HCT116 (cell line): ENCODE measurements at regions not wholly inside any gene's neighbourhood (a gene's known extent, or its start where the extent isn't known, plus 50 kb on each side); places are given as distances from the start of the nearest gene placed in this dataset.

Experiments used
- ATF3 ChIP-seq: IDR thresholded peaks from 2 replicates; pipeline ENCODE4 v1.6.1; 2012
- EGR1 ChIP-seq: IDR thresholded peaks from 2 replicates; pipeline ENCODE4 v1.6.1; 2012; ENCODE audit warnings: low read depth
- JUND ChIP-seq: IDR thresholded peaks from 2 replicates; pipeline ENCODE4 v1.6.1; 2012
- POLR2A ChIP-seq: IDR thresholded peaks from 2 replicates; pipeline ENCODE4 v1.7.0; 2011; ENCODE audit warnings: borderline replicate concordance; ENCODE audit not compliant: insufficient read depth, insufficient read length; ENCODE audit errors: extremely low read depth
- POLR2AphosphoS5 ChIP-seq: IDR thresholded peaks from 2 replicates; pipeline ENCODE4 v1.6.1; 2011; ENCODE audit warnings: mild to moderate bottlenecking, low read depth, low read length, moderate library complexity
- RAD21 ChIP-seq: IDR thresholded peaks from 2 replicates; pipeline ENCODE4 v1.6.1; 2012; ENCODE audit warnings: low read depth, mild to moderate bottlenecking
- SP1 ChIP-seq: IDR thresholded peaks from 2 replicates; pipeline ENCODE4 v1.6.1; 2012; ENCODE audit warnings: low read depth
- TCF7L2 ChIP-seq: IDR thresholded peaks from 2 replicates; pipeline ENCODE4 v1.7.0; 2011; ENCODE audit warnings: borderline replicate concordance, inconsistent platforms; ENCODE audit not compliant: insufficient read depth, insufficient read length; ENCODE audit errors: extremely low read depth
- YY1 ChIP-seq: IDR thresholded peaks from 2 replicates; pipeline ENCODE4 v1.6.1; 2011; ENCODE audit warnings: low read length, low read depth, moderate library complexity, mild to moderate bottlenecking; ENCODE audit not compliant: insufficient replicate concordance; ENCODE audit errors: extremely low read depth
- ZFX ChIP-seq: fragments of 450-650 bp; IDR thresholded peaks from 2 replicates; pipeline ENCODE4 v1.6.1; 2017
- ZNF274 ChIP-seq: fragments of 200-500 bp; sonication (Bioruptor generic); IDR thresholded peaks from 2 replicates; pipeline ENCODE4 v1.6.1; 2014; ENCODE audit warnings: mild to moderate bottlenecking, low read depth, low read length, inconsistent platforms
- TF ChIP-seq, protein P1 (sequence below), 3 experiments: fragments of 200-600 bp in 1 of 3; sonication (generic) in 1 of 3; IDR thresholded peaks in 2 of 3; conservative IDR thresholded peaks in 1 of 3; 2 replicates each; pipeline ENCODE4 v1.5.1; 2012 to 2017; ENCODE audit warnings: low read depth in 2 of 3, low read length in 2 of 3, antibody characterized with exemption in 1 of 3, borderline replicate concordance in 1 of 3, control low read depth in 1 of 3, mild to moderate bottlenecking in 1 of 3, mixed read lengths in 1 of 3, mixed run types in 1 of 3, moderate library complexity in 1 of 3; ENCODE audit not compliant: insufficient read depth in 1 of 3

GRCh38 chr10:123389520-123389919 is 235.3 kb downstream of the BUB3 start:
- TF ChIP-seq RAD21: no peak
- TF ChIP-seq, protein P1, sequence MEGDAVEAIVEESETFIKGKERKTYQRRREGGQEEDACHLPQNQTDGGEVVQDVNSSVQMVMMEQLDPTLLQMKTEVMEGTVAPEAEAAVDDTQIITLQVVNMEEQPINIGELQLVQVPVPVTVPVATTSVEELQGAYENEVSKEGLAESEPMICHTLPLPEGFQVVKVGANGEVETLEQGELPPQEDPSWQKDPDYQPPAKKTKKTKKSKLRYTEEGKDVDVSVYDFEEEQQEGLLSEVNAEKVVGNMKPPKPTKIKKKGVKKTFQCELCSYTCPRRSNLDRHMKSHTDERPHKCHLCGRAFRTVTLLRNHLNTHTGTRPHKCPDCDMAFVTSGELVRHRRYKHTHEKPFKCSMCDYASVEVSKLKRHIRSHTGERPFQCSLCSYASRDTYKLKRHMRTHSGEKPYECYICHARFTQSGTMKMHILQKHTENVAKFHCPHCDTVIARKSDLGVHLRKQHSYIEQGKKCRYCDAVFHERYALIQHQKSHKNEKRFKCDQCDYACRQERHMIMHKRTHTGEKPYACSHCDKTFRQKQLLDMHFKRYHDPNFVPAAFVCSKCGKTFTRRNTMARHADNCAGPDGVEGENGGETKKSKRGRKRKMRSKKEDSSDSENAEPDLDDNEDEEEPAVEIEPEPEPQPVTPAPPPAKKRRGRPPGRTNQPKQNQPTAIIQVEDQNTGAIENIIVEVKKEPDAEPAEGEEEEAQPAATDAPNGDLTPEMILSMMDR (IDR thresholded peaks at IDR 0.05 in 2 of 3, conservative IDR thresholded peaks at IDR 0.05 in 1 of 3; ENCODE audit: borderline replicate concordance in 1 of 3, insufficient read depth in 1 of 3, low read depth in 2 of 3, low read length in 2 of 3): no peak
- no peak for TF ChIP-seq YY1
- TF ChIP-seq ATF3: no peak
- no peak for TF ChIP-seq POLR2A
- TF ChIP-seq JUND: no peak
- TF ChIP-seq TCF7L2: no peak
- no peak for TF ChIP-seq ZFX
- no peak for TF ChIP-seq ZNF274
- TF ChIP-seq EGR1: no peak
- TF ChIP-seq POLR2AphosphoS5: no peak
- no peak for TF ChIP-seq SP1
